ENCODE measurements at regions not wholly inside any gene's neighbourhood (a gene's known extent, or its start where the extent isn't known, plus 50 kb on each side); places are given as distances from the start of the nearest gene placed in this dataset.

- ChIA-PET POLR2A (no interaction called here), CTCF (no interaction called here)
- H3K4me2 ChIP-seq (ENCODE audit: insufficient read depth, low read length) = no peak overlapping the region
- H3K79me2 ChIP-seq (ENCODE audit: control insufficient read depth, insufficient read depth, low read length) = no peaks in the 10 kb centered on the region
- DNase-seq (ENCODE audit: low read depth, low spot score) = no peak
- intact Hi-C loops (cut with micrococcal nuclease) (no loop called here), dilution Hi-C loops (cut with MboI; ENCODE audit: extremely low pct_ligation_motif_present, low sequenced_read_pairs) (no loop called here)
- no peaks in the 10 kb centered on the region for H3K27me3 ChIP-seq (ENCODE audit: control insufficient read depth in 2 of 2, insufficient read depth in 2 of 2, low read length in 2 of 2)
- no peak overlapping the region for H3K9ac ChIP-seq (replicated peaks; ENCODE audit: extremely low read depth, insufficient read depth, low read length)
- H3K4me1 ChIP-seq (ENCODE audit: control insufficient read depth, extremely low read depth, insufficient read depth, low read length) = no peaks in the 10 kb centered on the region
- H3K27ac ChIP-seq (ENCODE audit: insufficient read depth, low read depth, low read length) = no peak overlapping the region
- no peak for TF ChIP-seq MYC (IDR thresholded peaks at IDR 0.05; ENCODE audit: low read depth, low read length)
- no peak for TF ChIP-seq POLR2A (IDR thresholded peaks at IDR 0.05; ENCODE audit: low read depth, low read length)
- no peak for TF ChIP-seq CTCF (IDR thresholded peaks at IDR 0.05; ENCODE audit: extremely low read depth in 1 of 2, insufficient read depth in 1 of 2, low read depth in 1 of 2, low read length in 2 of 2)
- no peak for TF ChIP-seq EZH2 (IDR thresholded peaks at IDR 0.05; ENCODE audit: borderline replicate concordance, low read depth, low read length, severe bottlenecking)
- TF ChIP-seq GATA2 (IDR thresholded peaks at IDR 0.05; ENCODE audit: insufficient read depth, insufficient read length, low read depth, low read length) = no peak
- no peak for TF ChIP-seq JUN (IDR thresholded peaks at IDR 0.05; ENCODE audit: borderline replicate concordance, insufficient read depth, insufficient read length, low read depth)
- TF ChIP-seq MAX (IDR thresholded peaks at IDR 0.05; ENCODE audit: insufficient read depth, insufficient read length) = no peak
- no peak for TF ChIP-seq POLR2AphosphoS5 (IDR thresholded peaks at IDR 0.05; ENCODE audit: insufficient read depth, low read depth, low read length)
- TF ChIP-seq FOS (IDR thresholded peaks at IDR 0.05; ENCODE audit: borderline replicate concordance, insufficient read depth, low read length) = no peak
- no peaks in the 10 kb centered on the region for H4K20me1 ChIP-seq (replicated peaks; ENCODE audit: control insufficient read depth, extremely low read depth, insufficient read depth, low read length)
- no peaks in the 10 kb centered on the region for H3K9me3 ChIP-seq (replicated peaks; ENCODE audit: control insufficient read depth, insufficient read depth, low read length)
- no peaks in the 10 kb centered on the region for H3K9me1 ChIP-seq (replicated peaks; ENCODE audit: control insufficient read depth, extremely low read depth, insufficient read depth, low read length)
- H2AFZ ChIP-seq (ENCODE audit: low read depth, low read length) = no peak overlapping the region
- no peak for FAIRE-seq
- BruUV-seq (replicated peaks) = no TSS peak
- H3K4me3 ChIP-seq (replicated peaks in 1 of 3; ENCODE audit: insufficient read depth in 1 of 3, low read depth in 1 of 3, low read length in 3 of 3) = no peak overlapping the region
- H3K36me3 ChIP-seq (ENCODE audit: control insufficient read depth in 2 of 2, extremely low read depth in 1 of 2, insufficient read depth in 2 of 2, low read length in 2 of 2) = no peaks in the 10 kb centered on the region
Observed at GRCh38 chr5:126210955-126211354, 212.3 kb upstream of the GRAMD2B start.

All from endothelial cell of umbilical vein (primary cell).